Fibroblast of pulmonary artery (primary cell): ENCODE measurements at regions not wholly inside any gene's neighbourhood (a gene's known extent, or its start where the extent isn't known, plus 50 kb on each side); places are given as distances from the start of the nearest gene placed in this dataset.
"Not testable (repeated sequence)": the region's sequence is repeated elsewhere in the genome, so short reads cannot be mapped to it uniquely, and the experiment has no call there.

Source experiments
- DNase-seq: peaks from one replicate; pipeline ENCODE4 v3.0.0-alpha.2; 2010; ENCODE audit warnings: low read depth
- H3K4me3 ChIP-seq: replicated peaks from 2 replicates; pipeline ENCODE4 v1.5.1; 2011; ENCODE audit warnings: low read depth, mild to moderate bottlenecking, control low read depth, low read length, moderate library complexity
- CTCF ChIP-seq: IDR thresholded peaks from 2 replicates; pipeline ENCODE4 v1.5.1; 2011; ENCODE audit warnings: mild to moderate bottlenecking, control low read depth, low read length, inconsistent platforms; ENCODE audit errors: missing control alignments

- no peak for DNase-seq
- TF ChIP-seq CTCF: no peak
- H3K4me3 ChIP-seq: no peak overlapping the region
Observed at GRCh38 chrX:33989936-33990335, 142.2 kb downstream of the FAM47A start.

GRCh38 chrX:33987458-33987857 is 144.7 kb downstream of the FAM47A start:
- TF ChIP-seq CTCF: no peak
- H3K4me3 ChIP-seq: no peak overlapping the region
- DNase-seq: no peak

GRCh38 chrX:33974676-33975075 is 157.4 kb downstream of the FAM47A start:
- no peak for DNase-seq
- TF ChIP-seq CTCF: no peak

GRCh38 chrX:33970028-33970967 is 161.8 kb downstream of the FAM47A start:
- no peak for DNase-seq
- H3K4me3 ChIP-seq: no peak overlapping the region
- no peak for TF ChIP-seq CTCF

More at GRCh38 chrX:33974676-33975075, 157.4 kb downstream of the FAM47A start:
- no peak overlapping the region for H3K4me3 ChIP-seq

GRCh38 chrX:33969105-33969504 is 163.0 kb downstream of the FAM47A start:
- H3K4me3 ChIP-seq: no peak overlapping the region
- TF ChIP-seq CTCF: no peak
- no peak for DNase-seq

GRCh38 chrX:33968611-33969010 is 163.5 kb downstream of the FAM47A start:
- DNase-seq: no peak
- no peak for TF ChIP-seq CTCF
- H3K4me3 ChIP-seq: no peak overlapping the region

- no peak for TF ChIP-seq CTCF
- no peak for DNase-seq
- H3K4me3 ChIP-seq: no peak overlapping the region
Observed at GRCh38 chrX:33949300-33949699, 182.8 kb downstream of the FAM47A start.

- DNase-seq, H3K4me3 ChIP-seq: not testable (repeated sequence)
Observed at GRCh38 chrX:33926249-33926648, 205.9 kb downstream of the FAM47A start.
